Left lung (tissue), 4 donors: ENCODE measurements at regions not wholly inside any gene's neighbourhood (a gene's known extent, or its start where the extent isn't known, plus 50 kb on each side); places are given as distances from the start of the nearest gene placed in this dataset.

Experiments
- ATAC-seq: fragments of 200-7000 bp; cut with Tn5 transposase; one replicate; pipeline ENCODE4 v1.9.1; 2020; ENCODE audit warnings: moderate library complexity
- DNase-seq, 4 donors: peaks; one replicate each; pipeline ENCODE4 v3.0.0-alpha.2; 2013 to 2020
- H3K27ac ChIP-seq, 2 donors: fragments of 200-600 bp; sonication (generic) in 1 of 2; one replicate each; pipeline versions ENCODE4 v1.5.0 to v1.8.0; 2020 to 2021
- H3K27me3 ChIP-seq, 2 donors: fragments of 200-600 bp; sonication (generic) in 1 of 2; one replicate each; pipeline versions ENCODE4 v1.5.0 to v1.8.0; 2020 to 2021
- H3K36me3 ChIP-seq, 2 donors: fragments of 200-600 bp; sonication (generic) in 1 of 2; one replicate each; pipeline versions ENCODE4 v1.5.0 to v1.8.0; 2020 to 2021
- H3K4me1 ChIP-seq, 2 donors: fragments of 200-600 bp; one replicate each; pipeline ENCODE4 v1.8.0; 2021
- H3K4me3 ChIP-seq, 2 donors: fragments of 200-600 bp; sonication (generic) in 1 of 2; one replicate each; pipeline versions ENCODE4 v1.5.0 to v1.8.0; 2020 to 2021; ENCODE audit warnings: mild to moderate bottlenecking in 1 of 2
- H3K9me3 ChIP-seq, 2 donors: fragments of 200-600 bp; sonication (generic) in 1 of 2; one replicate each; pipeline versions ENCODE4 v1.5.0 to v1.8.0; 2020 to 2021
- intact Hi-C, 2 donors: fragments of 100-400 bp; cut with DNase I; formaldehyde crosslinking; loops; one replicate each; pipeline versions ENCODE4 v1.11.2 to v1.14.2; 2022
- TF ChIP-seq, protein P1 (sequence below), 2 donors: fragments of 200-600 bp; sonication (generic) in 1 of 2; IDR thresholded peaks; one replicate each; pipeline versions ENCODE4 v1.5.0 to v1.8.0; 2021; ENCODE audit warnings: antibody characterized with exemption in 2 of 2
- donor health status: DM: no; HTN: yes; CAD: no.
- donor health status: DM: no; HTN: no; CAD: no.

DNA sequence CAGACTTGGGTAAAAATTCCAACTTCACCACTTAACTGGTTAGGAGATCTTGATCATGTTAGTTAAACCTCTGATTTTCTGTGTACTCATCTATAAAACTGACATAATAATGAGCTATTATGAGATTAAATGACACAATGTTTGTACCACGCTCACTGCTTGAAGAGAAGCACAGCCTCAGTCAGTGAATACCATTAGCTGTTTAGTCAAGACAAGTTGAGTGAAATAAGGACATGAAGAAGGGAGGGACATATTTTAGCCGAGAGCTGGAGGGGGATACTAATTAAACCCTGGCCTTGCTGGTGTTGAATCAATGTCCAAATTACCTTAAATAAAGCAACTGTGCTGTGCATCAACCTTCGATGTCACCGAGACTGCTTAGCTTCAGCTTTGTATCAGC, 105.1 kb upstream of the TOX3 start:
- H3K27ac ChIP-seq = no peak overlapping the region
- no peaks in the 10 kb centered on the region for H3K36me3 ChIP-seq
- TF ChIP-seq, protein P1, sequence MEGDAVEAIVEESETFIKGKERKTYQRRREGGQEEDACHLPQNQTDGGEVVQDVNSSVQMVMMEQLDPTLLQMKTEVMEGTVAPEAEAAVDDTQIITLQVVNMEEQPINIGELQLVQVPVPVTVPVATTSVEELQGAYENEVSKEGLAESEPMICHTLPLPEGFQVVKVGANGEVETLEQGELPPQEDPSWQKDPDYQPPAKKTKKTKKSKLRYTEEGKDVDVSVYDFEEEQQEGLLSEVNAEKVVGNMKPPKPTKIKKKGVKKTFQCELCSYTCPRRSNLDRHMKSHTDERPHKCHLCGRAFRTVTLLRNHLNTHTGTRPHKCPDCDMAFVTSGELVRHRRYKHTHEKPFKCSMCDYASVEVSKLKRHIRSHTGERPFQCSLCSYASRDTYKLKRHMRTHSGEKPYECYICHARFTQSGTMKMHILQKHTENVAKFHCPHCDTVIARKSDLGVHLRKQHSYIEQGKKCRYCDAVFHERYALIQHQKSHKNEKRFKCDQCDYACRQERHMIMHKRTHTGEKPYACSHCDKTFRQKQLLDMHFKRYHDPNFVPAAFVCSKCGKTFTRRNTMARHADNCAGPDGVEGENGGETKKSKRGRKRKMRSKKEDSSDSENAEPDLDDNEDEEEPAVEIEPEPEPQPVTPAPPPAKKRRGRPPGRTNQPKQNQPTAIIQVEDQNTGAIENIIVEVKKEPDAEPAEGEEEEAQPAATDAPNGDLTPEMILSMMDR (IDR thresholded peaks at IDR 0.05) = no peak
- intact Hi-C loops = no loop called here
- no peaks in the 10 kb centered on the region for H3K9me3 ChIP-seq
- no peak overlapping the region for H3K4me3 ChIP-seq
- DNase-seq (no peak), ATAC-seq (no peak)
- no peaks in the 10 kb centered on the region for H3K4me1 ChIP-seq
- H3K27me3 ChIP-seq = no peaks in the 10 kb centered on the region

DNA sequence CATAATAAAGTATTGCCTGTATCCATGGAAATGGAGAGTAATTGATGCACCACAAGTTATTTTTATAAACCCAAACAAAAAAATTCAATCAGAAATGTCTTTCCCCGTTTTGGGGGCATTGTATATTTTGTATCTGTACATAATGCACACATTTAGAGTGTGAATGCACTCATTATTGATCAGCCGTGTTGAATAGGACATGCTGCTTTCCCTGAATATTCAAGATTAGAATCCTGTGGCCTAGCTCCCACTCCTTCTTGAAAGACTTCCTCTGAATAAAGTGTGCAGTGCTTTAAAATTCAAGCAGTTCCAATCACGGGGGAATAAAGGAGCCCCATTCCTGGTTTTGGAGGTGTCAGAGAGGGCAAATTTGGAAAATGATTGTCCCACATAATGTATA, 103.8 kb upstream of the TOX3 start:
- H3K4me3 ChIP-seq = no peak overlapping the region
- no peak overlapping the region for H3K27ac ChIP-seq
- intact Hi-C loops = no loop called here
- no peaks in the 10 kb centered on the region for H3K9me3 ChIP-seq
- no peaks in the 10 kb centered on the region for H3K4me1 ChIP-seq
- DNase-seq (no peak), ATAC-seq (no peak)
- TF ChIP-seq, protein P1 (IDR thresholded peaks at IDR 0.05) = no peak
- no peaks in the 10 kb centered on the region for H3K27me3 ChIP-seq
- H3K36me3 ChIP-seq = no peaks in the 10 kb centered on the region

DNA sequence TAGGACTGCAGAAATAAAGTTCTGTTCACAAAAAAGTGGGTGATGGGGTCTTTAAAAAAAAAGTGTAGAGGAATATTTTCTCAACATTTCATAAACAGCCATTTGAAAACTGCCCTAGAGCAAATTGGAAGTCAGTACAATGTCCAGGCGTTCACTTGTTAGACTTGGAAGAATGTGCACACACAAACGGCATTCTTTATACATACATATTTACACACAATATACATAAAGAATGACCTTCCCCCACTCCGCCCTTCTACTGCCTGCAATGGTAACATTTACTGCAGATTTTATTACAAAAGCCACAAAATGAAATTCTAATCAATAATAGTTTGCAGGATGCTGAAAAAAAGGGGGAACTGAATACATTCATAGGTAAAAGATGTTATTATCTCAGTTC, 103.4 kb upstream of the TOX3 start:
- no peaks in the 10 kb centered on the region for H3K27me3 ChIP-seq
- TF ChIP-seq, protein P1 (IDR thresholded peaks at IDR 0.05) = no peak
- no peak for ATAC-seq
- H3K4me3 ChIP-seq = no peak overlapping the region
- H3K36me3 ChIP-seq = no peaks in the 10 kb centered on the region
- no peaks in the 10 kb centered on the region for H3K4me1 ChIP-seq
- H3K27ac ChIP-seq = no peak overlapping the region
- DNase-seq = no peak
- intact Hi-C loops = no loop called here
- H3K9me3 ChIP-seq = no peaks in the 10 kb centered on the region

DNA sequence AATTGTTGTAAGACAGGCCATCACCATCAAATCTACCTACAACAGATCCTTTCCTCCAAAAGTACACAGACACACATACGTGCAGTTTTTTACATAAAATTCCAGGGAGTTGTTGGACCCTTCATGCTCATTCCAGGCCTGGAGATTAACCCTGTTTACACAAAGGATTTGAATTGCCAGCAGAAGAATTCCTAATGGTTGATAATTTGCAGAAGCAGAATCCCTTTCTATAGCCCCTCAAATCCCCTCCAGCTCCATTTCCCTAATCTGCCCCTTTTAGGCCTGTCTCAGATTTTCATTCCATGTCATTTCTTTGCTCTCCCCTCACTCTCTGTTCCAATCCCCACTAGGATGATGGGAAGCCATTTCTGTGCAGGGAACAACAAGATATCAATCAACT, 102.9 kb upstream of the TOX3 start:
- ATAC-seq (no peak), DNase-seq (no peak)
- H3K27me3 ChIP-seq = no peaks in the 10 kb centered on the region
- intact Hi-C loops = no loop called here
- TF ChIP-seq, protein P1 (IDR thresholded peaks at IDR 0.05) = no peak
- H3K27ac ChIP-seq = no peak overlapping the region
- no peak overlapping the region for H3K4me3 ChIP-seq
- no peaks in the 10 kb centered on the region for H3K4me1 ChIP-seq
- no peaks in the 10 kb centered on the region for H3K36me3 ChIP-seq
- H3K9me3 ChIP-seq = no peaks in the 10 kb centered on the region

DNA sequence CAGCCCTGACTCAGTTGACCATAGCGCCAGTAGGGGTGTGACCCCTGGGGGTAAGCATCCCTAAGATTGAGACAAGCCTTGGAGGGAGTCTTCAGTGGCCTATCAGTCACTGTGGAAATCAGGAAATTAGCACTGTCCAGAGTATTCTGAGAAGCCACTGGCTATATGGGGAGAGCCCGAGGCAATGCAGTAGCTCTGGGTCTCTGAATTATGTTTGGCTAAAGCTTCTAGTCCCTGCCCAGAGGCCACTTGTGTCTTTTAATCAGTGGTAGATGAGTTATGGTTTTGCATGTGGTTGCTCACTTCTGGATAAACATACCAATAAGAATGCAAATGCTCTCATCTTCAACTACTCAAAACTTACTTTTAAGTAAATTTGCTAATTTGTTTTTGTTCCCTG, 100.6 kb upstream of the TOX3 start:
- no peak for ATAC-seq
- TF ChIP-seq, protein P1 (IDR thresholded peaks at IDR 0.05) = no peak
- Histone ChIP-seq H3K27ac (no peak overlapping the region), H3K9me3 (no peaks in the 10 kb centered on the region), H3K4me1 (no peaks in the 10 kb centered on the region), H3K27me3 (no peaks in the 10 kb centered on the region), H3K4me3 (no peak overlapping the region), H3K36me3 (no peaks in the 10 kb centered on the region)
- DNase-seq = no peak
- intact Hi-C loops = no loop called here
